ENCODE measurements at regions not wholly inside any gene's neighbourhood (a gene's known extent, or its start where the extent isn't known, plus 50 kb on each side); places are given as distances from the start of the nearest gene placed in this dataset.

DNA sequence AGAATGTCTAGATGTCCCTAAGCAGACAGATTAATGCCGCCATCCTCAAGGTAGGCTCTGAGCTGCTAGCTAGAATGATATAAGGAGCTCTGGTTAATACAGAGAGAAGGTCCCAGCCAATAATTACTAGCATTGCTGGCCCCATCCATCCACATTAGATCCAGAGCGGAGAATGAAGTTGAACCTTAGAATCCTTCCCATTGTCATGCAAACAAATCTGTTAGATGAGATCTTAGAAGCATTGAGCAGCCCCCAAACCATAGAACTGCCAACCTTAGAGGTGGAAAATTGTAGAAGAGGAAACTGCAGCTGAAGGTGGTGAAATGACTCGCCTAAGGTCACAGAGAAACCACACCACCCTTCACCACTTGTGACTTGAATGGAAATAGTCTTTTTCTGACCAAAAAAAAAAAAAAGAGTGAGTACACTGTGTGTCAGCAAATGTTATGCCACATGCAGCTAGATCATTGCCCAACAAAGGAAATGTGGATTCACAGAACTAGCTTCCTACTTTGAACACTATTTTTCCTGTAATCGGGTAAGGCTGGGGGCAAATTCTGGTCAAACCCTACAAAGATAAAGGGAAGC, 162.1 kb downstream of the SMIM20 start (continued):
- TF ChIP-seq, protein P1, sequence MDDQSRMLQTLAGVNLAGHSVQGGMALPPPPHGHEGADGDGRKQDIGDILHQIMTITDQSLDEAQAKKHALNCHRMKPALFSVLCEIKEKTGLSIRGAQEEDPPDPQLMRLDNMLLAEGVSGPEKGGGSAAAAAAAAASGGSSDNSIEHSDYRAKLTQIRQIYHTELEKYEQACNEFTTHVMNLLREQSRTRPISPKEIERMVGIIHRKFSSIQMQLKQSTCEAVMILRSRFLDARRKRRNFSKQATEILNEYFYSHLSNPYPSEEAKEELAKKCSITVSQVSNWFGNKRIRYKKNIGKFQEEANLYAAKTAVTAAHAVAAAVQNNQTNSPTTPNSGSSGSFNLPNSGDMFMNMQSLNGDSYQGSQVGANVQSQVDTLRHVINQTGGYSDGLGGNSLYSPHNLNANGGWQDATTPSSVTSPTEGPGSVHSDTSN (IDR thresholded peaks at IDR 0.05; ENCODE audit: insufficient replicate concordance, low read depth, low read length): no peak
- TF ChIP-seq, protein P2, sequence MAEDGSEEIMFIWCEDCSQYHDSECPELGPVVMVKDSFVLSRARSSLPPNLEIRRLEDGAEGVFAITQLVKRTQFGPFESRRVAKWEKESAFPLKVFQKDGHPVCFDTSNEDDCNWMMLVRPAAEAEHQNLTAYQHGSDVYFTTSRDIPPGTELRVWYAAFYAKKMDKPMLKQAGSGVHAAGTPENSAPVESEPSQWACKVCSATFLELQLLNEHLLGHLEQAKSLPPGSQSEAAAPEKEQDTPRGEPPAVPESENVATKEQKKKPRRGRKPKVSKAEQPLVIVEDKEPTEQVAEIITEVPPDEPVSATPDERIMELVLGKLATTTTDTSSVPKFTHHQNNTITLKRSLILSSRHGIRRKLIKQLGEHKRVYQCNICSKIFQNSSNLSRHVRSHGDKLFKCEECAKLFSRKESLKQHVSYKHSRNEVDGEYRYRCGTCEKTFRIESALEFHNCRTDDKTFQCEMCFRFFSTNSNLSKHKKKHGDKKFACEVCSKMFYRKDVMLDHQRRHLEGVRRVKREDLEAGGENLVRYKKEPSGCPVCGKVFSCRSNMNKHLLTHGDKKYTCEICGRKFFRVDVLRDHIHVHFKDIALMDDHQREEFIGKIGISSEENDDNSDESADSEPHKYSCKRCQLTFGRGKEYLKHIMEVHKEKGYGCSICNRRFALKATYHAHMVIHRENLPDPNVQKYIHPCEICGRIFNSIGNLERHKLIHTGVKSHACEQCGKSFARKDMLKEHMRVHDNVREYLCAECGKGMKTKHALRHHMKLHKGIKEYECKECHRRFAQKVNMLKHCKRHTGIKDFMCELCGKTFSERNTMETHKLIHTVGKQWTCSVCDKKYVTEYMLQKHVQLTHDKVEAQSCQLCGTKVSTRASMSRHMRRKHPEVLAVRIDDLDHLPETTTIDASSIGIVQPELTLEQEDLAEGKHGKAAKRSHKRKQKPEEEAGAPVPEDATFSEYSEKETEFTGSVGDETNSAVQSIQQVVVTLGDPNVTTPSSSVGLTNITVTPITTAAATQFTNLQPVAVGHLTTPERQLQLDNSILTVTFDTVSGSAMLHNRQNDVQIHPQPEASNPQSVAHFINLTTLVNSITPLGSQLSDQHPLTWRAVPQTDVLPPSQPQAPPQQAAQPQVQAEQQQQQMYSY (CRISPR knock-in tag; IDR thresholded peaks at IDR 0.05): no peak
- TF ChIP-seq STAT3 (IDR thresholded peaks at IDR 0.05; ENCODE audit: low read depth, low read length) (no peak), ASH2L (IDR thresholded peaks at IDR 0.05; ENCODE audit: borderline replicate concordance, low read depth) (no peak), RCOR1 (conservative IDR thresholded peaks at IDR 0.05; ENCODE audit: low read depth, low read length) (no peak), BACH1 (IDR thresholded peaks at IDR 0.05; ENCODE audit: borderline replicate concordance) (0 out of 2 replicates have a peak, but pooled peaks have one; percentile 59), BRCA1 (IDR thresholded peaks at IDR 0.05; ENCODE audit: low read depth, low read length) (no peak), POU2F2 (IDR thresholded peaks at IDR 0.05; ENCODE audit: borderline replicate concordance, low read depth, low read length) (peak; percentile 27; the same call in 2 of the 3 replicates), CHD1 (IDR thresholded peaks at IDR 0.05; ENCODE audit: low read depth, low read length) (no peak), RB1 (IDR thresholded peaks at IDR 0.05; ENCODE audit: borderline replicate concordance) (no peak), WRNIP1 (IDR thresholded peaks at IDR 0.05; ENCODE audit: borderline replicate concordance, low read depth, low read length) (no peak), NR2F1 (conservative IDR thresholded peaks at IDR 0.05) (peak; percentile 80), CBFB (IDR thresholded peaks at IDR 0.05; ENCODE audit: low read depth) (peak; percentile 85), TCF12 (IDR thresholded peaks at IDR 0.05; ENCODE audit: low read depth, low read length) (peak; percentile 87), KDM1A (IDR thresholded peaks at IDR 0.05; ENCODE audit: borderline replicate concordance) (no peak), SMC3 (IDR thresholded peaks at IDR 0.05; ENCODE audit: borderline replicate concordance, low read length) (peak; percentile 18; the same call in 1 of the 2 replicates), SIN3A (IDR thresholded peaks at IDR 0.05; ENCODE audit: low read depth, low read length) (no peak), KAT2A (conservative IDR thresholded peaks at IDR 0.05; ENCODE audit: control insufficient read depth, low read depth, low read length) (no peak), FOXK2 (IDR thresholded peaks at IDR 0.05) (no peak), RAD51 (IDR thresholded peaks at IDR 0.05) (no peak), MTA3 (IDR thresholded peaks at IDR 0.05; ENCODE audit: borderline replicate concordance, low read length) (peak; percentile 93)
- TF ChIP-seq, protein P3, sequence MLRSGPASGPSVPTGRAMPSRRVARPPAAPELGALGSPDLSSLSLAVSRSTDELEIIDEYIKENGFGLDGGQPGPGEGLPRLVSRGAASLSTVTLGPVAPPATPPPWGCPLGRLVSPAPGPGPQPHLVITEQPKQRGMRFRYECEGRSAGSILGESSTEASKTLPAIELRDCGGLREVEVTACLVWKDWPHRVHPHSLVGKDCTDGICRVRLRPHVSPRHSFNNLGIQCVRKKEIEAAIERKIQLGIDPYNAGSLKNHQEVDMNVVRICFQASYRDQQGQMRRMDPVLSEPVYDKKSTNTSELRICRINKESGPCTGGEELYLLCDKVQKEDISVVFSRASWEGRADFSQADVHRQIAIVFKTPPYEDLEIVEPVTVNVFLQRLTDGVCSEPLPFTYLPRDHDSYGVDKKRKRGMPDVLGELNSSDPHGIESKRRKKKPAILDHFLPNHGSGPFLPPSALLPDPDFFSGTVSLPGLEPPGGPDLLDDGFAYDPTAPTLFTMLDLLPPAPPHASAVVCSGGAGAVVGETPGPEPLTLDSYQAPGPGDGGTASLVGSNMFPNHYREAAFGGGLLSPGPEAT (IDR thresholded peaks at IDR 0.05; ENCODE audit: low read depth): peak; percentile 70
- TF ChIP-seq, protein P4, sequence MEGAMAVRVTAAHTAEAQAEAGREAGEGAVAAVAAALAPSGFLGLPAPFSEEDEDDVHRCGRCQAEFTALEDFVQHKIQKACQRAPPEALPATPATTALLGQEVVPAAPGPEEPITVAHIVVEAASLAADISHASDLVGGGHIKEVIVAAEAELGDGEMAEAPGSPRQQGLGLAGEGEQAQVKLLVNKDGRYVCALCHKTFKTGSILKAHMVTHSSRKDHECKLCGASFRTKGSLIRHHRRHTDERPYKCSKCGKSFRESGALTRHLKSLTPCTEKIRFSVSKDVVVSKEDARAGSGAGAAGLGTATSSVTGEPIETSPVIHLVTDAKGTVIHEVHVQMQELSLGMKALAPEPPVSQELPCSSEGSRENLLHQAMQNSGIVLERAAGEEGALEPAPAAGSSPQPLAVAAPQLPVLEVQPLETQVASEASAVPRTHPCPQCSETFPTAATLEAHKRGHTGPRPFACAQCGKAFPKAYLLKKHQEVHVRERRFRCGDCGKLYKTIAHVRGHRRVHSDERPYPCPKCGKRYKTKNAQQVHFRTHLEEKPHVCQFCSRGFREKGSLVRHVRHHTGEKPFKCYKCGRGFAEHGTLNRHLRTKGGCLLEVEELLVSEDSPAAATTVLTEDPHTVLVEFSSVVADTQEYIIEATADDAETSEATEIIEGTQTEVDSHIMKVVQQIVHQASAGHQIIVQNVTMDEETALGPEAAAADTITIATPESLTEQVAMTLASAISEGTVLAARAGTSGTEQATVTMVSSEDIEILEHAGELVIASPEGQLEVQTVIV (IDR thresholded peaks at IDR 0.05; ENCODE audit: borderline replicate concordance, partially characterized antibody): no peak
